ENCODE measurements at regions not wholly inside any gene's neighbourhood (a gene's known extent, or its start where the extent isn't known, plus 50 kb on each side); places are given as distances from the start of the nearest gene placed in this dataset.
A peak's percentile ranks its signal among the peaks of the same experiment; 100 is the strongest.

GRCh38 chr10:3837647-3838459 is 52.8 kb upstream of the KLF6 start:
- peak; percentile 74 for ATAC-seq

More at GRCh38 chr10:3837647-3838459, 52.8 kb upstream of the KLF6 start:
- intact Hi-C loops (cut with micrococcal nuclease; ENCODE audit: unreplicated experiment) (no loop called here), in situ Hi-C loops (cut with HindIII; ENCODE audit: low pct_unique_long_range_greater_than_20kb, low sequenced_read_pairs) (no loop called here)
- no peak for DNase-seq (ENCODE audit: low read depth, low spot score)
- peak overlapping the region; percentile 99 for H3K27ac ChIP-seq (ENCODE audit: low read length)
- peaks cover 30% of the 10 kb centered on the region for H3K4me1 ChIP-seq (ENCODE audit: control insufficient read depth, insufficient read depth, low read length)
- H3K4me3 ChIP-seq (ENCODE audit: low read depth in 2 of 2, low read length in 2 of 2), result no peak overlapping the region
- TF ChIP-seq SIN3A (IDR thresholded peaks at IDR 0.05; ENCODE audit: borderline replicate concordance, insufficient read depth, low read depth, low read length), result no peak
- no peak for TF ChIP-seq TCF7L2 (IDR thresholded peaks at IDR 0.05; ENCODE audit: low read depth, low read length)
- TF ChIP-seq POLR2AphosphoS5 (IDR thresholded peaks at IDR 0.05; ENCODE audit: low read depth, low read length), result no peak
- no peak for TF ChIP-seq REST (IDR thresholded peaks at IDR 0.05; ENCODE audit: insufficient read depth in 1 of 2, low read depth in 2 of 2, low read length in 1 of 2)
- no peak for TF ChIP-seq CTCF (IDR thresholded peaks at IDR 0.05)
- ChIA-PET CTCF (no interaction called here), POLR2A (no interaction called here)
- no TSS peak for BruUV-seq (replicated peaks)
- H3K27me3 ChIP-seq (ENCODE audit: control insufficient read depth, insufficient read depth, low read length), result no peaks in the 10 kb centered on the region
- no peaks in the 10 kb centered on the region for H3K9me3 ChIP-seq (ENCODE audit: control insufficient read depth, insufficient read depth, low read depth, low read length)
- no peaks in the 10 kb centered on the region for H3K36me3 ChIP-seq (ENCODE audit: control insufficient read depth, insufficient read depth, low read length)

All from Panc1 (cell line).